HFFc6 (cell line): ENCODE measurements at regions not wholly inside any gene's neighbourhood (a gene's known extent, or its start where the extent isn't known, plus 50 kb on each side); places are given as distances from the start of the nearest gene placed in this dataset.
"Not testable (repeated sequence)": the region's sequence is repeated elsewhere in the genome, so short reads cannot be mapped to it uniquely, and the experiment has no call there.

Experiments
- DNase-seq: peaks from one replicate; pipeline ENCODE4 v3.0.0-alpha.2; 2018
- H3K27ac Mint-ChIP-seq: 2 replicates; pipeline ENCODE4 v1.8.0; 2020; ENCODE audit warnings: mild to moderate bottlenecking, mixed read lengths
- H3K27me3 Mint-ChIP-seq: 2 replicates; pipeline ENCODE4 v1.8.0; 2021; ENCODE audit warnings: mild to moderate bottlenecking, moderate library complexity, mixed read lengths; ENCODE audit not compliant: insufficient read depth
- H3K36me3 Mint-ChIP-seq: 2 replicates; pipeline ENCODE4 v1.8.0; 2021; ENCODE audit warnings: low read depth, mixed read lengths
- H3K4me1 Mint-ChIP-seq: 2 replicates; pipeline ENCODE4 v1.8.0; 2020; ENCODE audit warnings: low read depth, mixed read lengths
- H3K4me3 Mint-ChIP-seq: 2 replicates; pipeline ENCODE4 v1.8.0; 2020; ENCODE audit warnings: mild to moderate bottlenecking, moderate library complexity, mixed read lengths
- H3K9me3 Mint-ChIP-seq: 2 replicates; pipeline ENCODE4 v1.8.0; 2020; ENCODE audit warnings: mild to moderate bottlenecking, mixed read lengths
- TF ChIP-seq, protein P1 (sequence below): fragments of 200-600 bp; sonication (generic); IDR thresholded peaks from 2 replicates; pipeline ENCODE4 v1.5.0; 2021; ENCODE audit warnings: antibody characterized with exemption, mild to moderate bottlenecking

DNA sequence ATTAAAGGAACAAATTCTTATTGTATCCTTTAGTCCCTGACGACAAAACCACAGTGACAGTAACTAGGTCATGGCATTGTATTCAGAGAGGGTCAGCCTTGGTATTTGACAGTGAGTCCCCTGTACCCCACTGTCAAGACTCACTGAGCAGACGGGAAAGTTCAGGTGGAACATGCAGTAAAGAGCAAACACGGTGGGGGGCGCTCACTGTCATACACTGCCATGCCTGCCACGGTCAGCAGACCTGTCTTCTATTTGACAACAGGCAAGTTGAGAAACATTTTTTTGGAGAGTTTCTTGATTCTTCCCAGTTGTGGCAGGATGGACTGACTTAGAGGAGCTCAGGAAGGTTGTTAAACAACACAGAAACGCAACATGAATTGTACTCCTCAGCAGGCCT is 681.6 kb downstream of the KCNJ18 start:
- no peak overlapping the region for H3K27ac Mint-ChIP-seq
- H3K9me3 Mint-ChIP-seq = peaks cover 35% of the 10 kb centered on the region
- H3K4me1 Mint-ChIP-seq = no peaks in the 10 kb centered on the region
- no peak overlapping the region for H3K4me3 Mint-ChIP-seq
- DNase-seq = no peak
- peaks cover 4% of the 10 kb centered on the region; the same call in 1 of the 2 replicates for H3K36me3 Mint-ChIP-seq
- TF ChIP-seq, protein P1, sequence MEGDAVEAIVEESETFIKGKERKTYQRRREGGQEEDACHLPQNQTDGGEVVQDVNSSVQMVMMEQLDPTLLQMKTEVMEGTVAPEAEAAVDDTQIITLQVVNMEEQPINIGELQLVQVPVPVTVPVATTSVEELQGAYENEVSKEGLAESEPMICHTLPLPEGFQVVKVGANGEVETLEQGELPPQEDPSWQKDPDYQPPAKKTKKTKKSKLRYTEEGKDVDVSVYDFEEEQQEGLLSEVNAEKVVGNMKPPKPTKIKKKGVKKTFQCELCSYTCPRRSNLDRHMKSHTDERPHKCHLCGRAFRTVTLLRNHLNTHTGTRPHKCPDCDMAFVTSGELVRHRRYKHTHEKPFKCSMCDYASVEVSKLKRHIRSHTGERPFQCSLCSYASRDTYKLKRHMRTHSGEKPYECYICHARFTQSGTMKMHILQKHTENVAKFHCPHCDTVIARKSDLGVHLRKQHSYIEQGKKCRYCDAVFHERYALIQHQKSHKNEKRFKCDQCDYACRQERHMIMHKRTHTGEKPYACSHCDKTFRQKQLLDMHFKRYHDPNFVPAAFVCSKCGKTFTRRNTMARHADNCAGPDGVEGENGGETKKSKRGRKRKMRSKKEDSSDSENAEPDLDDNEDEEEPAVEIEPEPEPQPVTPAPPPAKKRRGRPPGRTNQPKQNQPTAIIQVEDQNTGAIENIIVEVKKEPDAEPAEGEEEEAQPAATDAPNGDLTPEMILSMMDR = no peak
- no peaks in the 10 kb centered on the region for H3K27me3 Mint-ChIP-seq

DNA sequence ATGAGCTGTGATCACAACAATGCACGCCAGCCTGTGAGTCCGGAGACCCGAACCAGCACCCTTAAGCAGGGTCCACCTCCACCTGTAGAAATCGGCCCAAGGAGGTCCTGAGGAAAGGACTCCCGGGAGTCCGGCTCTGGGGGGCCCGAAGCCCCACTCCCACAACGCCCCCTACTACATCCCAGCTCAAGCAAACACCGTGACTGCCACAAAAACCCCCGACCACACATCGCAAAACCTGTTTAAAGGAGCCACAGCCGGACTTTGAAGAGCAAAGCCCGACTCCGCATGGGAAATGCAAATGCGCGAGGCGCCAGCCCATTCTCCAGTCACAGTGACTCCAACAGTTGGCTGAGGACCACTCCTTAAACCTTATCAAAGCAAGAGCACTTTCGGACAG is 682.4 kb downstream of the KCNJ18 start:
- Mint-ChIP-seq H3K4me1 (no peaks in the 10 kb centered on the region), H3K36me3 (peaks cover 4% of the 10 kb centered on the region; the same call in 1 of the 2 replicates), H3K4me3 (no peak overlapping the region), H3K27ac (no peak overlapping the region), H3K27me3 (no peaks in the 10 kb centered on the region), H3K9me3 (peaks cover 32% of the 10 kb centered on the region)
- no peak for DNase-seq
- TF ChIP-seq, protein P1 = no peak

DNA sequence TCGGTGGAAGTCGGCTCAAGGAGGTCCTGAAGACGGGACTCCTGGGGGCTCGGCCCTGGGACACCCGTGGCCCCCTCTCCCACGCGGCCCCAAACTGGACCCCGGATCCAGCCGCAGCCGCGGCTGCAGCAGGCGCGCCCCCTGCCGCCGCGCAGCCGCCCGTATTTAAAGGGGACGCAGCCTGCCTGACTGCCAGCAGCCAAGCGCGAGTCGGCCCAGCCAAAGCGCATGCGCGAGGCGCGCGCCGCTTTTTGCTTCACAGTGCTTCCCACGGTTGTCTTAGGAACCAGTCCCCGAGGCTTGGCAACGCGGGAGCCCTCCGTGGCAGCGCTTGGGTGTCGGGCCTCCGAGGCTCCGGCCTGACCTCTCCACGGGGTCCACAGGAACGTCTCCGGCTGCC is 684.4 kb downstream of the KCNJ18 start:
- peaks cover 19% of the 10 kb centered on the region for H3K9me3 Mint-ChIP-seq
- not testable (repeated sequence) for H3K4me3 Mint-ChIP-seq, H3K27ac Mint-ChIP-seq, H3K36me3 Mint-ChIP-seq, H3K4me1 Mint-ChIP-seq, DNase-seq, H3K27me3 Mint-ChIP-seq

DNA sequence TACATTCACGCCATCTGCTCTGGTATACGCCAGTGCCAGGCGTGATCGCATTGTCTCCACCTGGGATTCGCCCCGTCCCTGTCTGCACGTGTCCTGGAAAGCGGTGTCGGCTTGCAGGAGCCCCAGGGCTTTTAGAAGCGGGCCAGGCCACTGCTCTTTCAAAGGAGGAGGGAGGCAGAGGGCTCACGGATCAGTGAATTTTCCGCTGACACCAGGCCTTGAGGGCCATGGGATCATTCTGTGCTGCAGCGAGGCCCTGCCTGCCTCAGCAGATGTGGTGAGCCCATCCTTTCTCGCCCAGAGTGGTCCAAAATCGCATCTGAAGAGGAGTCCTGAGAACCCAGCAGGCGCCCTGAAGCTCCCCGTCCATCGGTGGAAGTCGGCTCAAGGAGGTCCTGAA is 686.4 kb downstream of the KCNJ18 start:
- H3K27me3 Mint-ChIP-seq, DNase-seq: not testable (repeated sequence)

DNA sequence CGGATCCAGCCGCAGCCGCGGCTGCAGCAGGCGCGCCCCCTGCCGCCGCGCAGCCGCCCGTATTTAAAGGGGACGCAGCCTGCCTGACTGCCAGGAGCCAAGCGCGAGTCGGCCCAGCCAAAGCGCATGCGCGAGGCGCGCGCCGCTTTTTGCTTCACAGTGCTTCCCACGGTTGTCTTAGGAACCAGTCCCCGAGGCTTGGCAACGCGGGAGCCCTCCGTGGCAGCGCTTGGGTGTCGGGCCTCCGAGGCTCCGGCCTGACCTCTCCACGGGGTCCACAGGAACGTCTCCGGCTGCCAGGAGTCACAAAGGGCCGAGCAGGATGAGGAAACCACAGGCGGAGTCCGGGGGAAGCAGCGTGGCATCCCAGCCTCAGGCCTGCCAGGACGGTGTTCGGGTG is 689.3 kb downstream of the KCNJ18 start:
- not testable (repeated sequence) for H3K9me3 Mint-ChIP-seq, H3K27ac Mint-ChIP-seq, DNase-seq, H3K4me1 Mint-ChIP-seq, H3K27me3 Mint-ChIP-seq, H3K4me3 Mint-ChIP-seq, H3K36me3 Mint-ChIP-seq

More for the DNA sequence above, 686.4 kb downstream of the KCNJ18 start:
- peaks cover 16% of the 10 kb centered on the region for H3K9me3 Mint-ChIP-seq
- not testable (repeated sequence) for H3K36me3 Mint-ChIP-seq, H3K4me3 Mint-ChIP-seq, H3K4me1 Mint-ChIP-seq, H3K27ac Mint-ChIP-seq

DNA sequence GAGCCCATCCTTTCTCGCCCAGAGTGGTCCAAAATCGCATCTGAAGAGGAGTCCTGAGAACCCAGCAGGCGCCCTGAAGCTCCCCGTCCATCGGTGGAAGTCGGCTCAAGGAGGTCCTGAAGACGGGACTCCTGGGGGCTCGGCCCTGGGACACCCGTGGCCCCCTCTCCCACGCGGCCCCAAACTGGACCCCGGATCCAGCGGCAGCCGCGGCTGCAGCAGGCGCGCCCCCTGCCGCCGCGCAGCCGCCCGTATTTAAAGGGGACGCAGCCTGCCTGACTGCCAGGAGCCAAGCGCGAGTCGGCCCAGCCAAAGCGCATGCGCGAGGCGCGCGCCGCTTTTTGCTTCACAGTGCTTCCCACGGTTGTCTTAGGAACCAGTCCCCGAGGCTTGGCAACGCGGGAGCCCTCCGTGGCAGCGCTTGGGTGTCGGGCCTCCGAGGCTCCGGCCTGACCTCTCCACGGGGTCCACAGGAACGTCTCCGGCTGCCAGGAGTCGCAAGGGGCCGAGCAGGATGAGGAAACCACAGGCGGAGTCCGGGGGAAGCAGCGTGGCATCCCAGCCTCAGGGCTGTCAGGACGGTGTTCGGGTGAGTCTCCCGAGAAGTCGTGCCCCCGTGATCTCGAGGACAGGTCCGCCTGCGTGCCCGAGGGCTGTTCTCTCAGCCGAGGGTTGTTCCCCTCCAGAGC is 691.6 kb downstream of the KCNJ18 start:
- not testable (repeated sequence) for H3K4me1 Mint-ChIP-seq, H3K27ac Mint-ChIP-seq, DNase-seq, H3K9me3 Mint-ChIP-seq, H3K27me3 Mint-ChIP-seq, H3K4me3 Mint-ChIP-seq, H3K36me3 Mint-ChIP-seq

DNA sequence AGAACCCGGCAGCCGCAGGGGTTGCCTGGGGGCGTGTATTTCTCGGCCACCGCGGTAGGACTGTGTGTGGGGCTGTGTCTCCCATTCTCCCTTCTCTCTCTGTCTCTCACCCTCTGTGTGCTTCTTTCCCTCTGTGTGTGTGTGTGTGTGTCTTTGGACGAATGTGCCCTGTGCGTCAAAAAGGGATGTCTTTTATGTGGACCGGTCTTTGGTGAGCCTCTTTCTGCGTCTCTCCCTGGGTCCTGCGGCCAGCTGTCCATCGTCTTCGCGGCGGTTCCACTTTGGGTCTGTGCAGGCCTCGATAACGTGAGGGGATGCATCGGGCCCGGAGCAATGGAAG is 692.1 kb downstream of the KCNJ18 start:
- H3K27ac Mint-ChIP-seq, H3K4me1 Mint-ChIP-seq, H3K36me3 Mint-ChIP-seq, H3K9me3 Mint-ChIP-seq, H3K27me3 Mint-ChIP-seq, H3K4me3 Mint-ChIP-seq, DNase-seq: not testable (repeated sequence)

DNA sequence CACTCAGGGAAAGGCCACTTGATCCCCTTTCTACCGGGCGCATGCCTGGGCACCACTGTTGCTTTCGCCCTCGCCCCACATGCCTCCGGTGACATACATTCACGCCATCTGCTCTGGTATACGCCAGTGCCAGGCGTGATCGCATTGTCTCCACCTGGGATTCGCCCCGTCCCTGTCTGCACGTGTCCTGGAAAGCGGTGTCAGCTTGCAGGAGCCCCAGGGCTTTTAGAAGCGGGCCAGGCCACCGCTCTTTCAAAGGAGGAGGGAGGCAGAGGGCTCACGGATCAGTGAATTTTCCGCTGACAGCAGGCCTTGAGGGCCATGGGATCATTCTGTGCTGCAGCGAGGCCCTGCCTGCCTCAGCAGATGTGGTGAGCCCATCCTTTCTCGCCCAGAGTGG is 706.1 kb downstream of the KCNJ18 start:
- not testable (repeated sequence) for H3K36me3 Mint-ChIP-seq, DNase-seq, H3K4me3 Mint-ChIP-seq, H3K27ac Mint-ChIP-seq, H3K27me3 Mint-ChIP-seq, H3K4me1 Mint-ChIP-seq, H3K9me3 Mint-ChIP-seq

DNA sequence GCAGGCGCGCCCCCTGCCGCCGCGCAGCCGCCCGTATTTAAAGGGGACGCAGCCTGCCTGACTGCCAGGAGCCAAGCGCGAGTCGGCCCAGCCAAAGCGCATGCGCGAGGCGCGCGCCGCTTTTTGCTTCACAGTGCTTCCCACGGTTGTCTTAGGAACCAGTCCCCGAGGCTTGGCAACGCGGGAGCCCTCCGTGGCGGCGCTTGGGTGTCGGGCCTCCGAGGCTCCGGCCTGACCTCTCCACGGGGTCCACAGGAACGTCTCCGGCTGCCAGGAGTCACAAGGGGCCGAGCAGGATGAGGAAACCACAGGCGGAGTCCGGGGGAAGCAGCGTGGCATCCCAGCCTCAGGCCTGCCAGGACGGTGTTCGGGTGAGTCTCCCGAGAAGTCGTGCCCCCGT is 706.7 kb downstream of the KCNJ18 start:
- H3K9me3 Mint-ChIP-seq, H3K36me3 Mint-ChIP-seq, H3K27me3 Mint-ChIP-seq, H3K4me1 Mint-ChIP-seq, H3K4me3 Mint-ChIP-seq, DNase-seq, H3K27ac Mint-ChIP-seq: not testable (repeated sequence)

DNA sequence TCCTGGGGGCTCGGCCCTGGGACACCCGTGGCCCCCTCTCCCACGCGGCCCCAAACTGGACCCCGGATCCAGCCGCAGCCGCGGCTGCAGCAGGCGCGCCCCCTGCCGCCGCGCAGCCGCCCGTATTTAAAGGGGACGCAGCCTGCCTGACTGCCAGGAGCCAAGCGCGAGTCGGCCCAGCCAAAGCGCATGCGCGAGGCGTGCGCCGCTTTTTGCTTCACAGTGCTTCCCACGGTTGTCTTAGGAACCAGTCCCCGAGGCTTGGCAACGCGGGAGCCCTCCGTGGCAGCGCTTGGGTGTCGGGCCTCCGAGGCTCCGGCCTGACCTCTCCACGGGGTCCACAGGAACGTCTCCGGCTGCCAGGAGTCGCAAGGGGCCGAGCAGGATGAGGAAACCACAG is 712.8 kb downstream of the KCNJ18 start:
- H3K36me3 Mint-ChIP-seq, DNase-seq, H3K27me3 Mint-ChIP-seq, H3K4me3 Mint-ChIP-seq, H3K27ac Mint-ChIP-seq, H3K4me1 Mint-ChIP-seq: not testable (repeated sequence)
- H3K9me3 Mint-ChIP-seq = peaks cover 13% of the 10 kb centered on the region
